ENCODE measurements at regions not wholly inside any gene's neighbourhood (a gene's known extent, or its start where the extent isn't known, plus 50 kb on each side); places are given as distances from the start of the nearest gene placed in this dataset.

DNA sequence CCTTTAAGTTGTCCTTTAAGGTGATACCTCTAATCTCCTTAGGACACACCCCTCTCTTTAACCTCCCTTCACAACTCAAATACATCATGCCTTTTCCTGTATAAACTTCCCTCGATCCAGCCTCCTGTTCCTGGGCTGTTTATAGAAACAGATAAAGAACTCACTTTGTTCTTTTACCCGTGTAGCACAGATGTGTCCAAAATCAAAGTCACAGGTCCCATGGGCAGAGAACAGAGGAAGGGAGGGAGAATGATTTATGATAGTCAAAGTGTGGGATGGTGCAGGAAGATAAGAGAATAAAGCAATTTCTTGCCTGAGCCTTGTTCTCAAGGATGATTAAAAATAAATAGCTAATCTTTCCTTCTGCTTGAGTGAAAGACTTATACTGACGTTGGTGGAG lies 50.3 kb upstream of the CABCOCO1 start:
- DNase-seq (ENCODE audit: low read depth), result no peak
- TF ChIP-seq, protein P1, sequence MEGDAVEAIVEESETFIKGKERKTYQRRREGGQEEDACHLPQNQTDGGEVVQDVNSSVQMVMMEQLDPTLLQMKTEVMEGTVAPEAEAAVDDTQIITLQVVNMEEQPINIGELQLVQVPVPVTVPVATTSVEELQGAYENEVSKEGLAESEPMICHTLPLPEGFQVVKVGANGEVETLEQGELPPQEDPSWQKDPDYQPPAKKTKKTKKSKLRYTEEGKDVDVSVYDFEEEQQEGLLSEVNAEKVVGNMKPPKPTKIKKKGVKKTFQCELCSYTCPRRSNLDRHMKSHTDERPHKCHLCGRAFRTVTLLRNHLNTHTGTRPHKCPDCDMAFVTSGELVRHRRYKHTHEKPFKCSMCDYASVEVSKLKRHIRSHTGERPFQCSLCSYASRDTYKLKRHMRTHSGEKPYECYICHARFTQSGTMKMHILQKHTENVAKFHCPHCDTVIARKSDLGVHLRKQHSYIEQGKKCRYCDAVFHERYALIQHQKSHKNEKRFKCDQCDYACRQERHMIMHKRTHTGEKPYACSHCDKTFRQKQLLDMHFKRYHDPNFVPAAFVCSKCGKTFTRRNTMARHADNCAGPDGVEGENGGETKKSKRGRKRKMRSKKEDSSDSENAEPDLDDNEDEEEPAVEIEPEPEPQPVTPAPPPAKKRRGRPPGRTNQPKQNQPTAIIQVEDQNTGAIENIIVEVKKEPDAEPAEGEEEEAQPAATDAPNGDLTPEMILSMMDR (IDR thresholded peaks at IDR 0.05; ENCODE audit: low read depth, low read length, missing control alignments), result no peak
- H3K4me3 ChIP-seq (ENCODE audit: low read depth, low read length), result no peak overlapping the region
- in situ Hi-C loops (cut with HindIII; ENCODE audit: low sequenced_read_pairs), result no loop called here

DNA sequence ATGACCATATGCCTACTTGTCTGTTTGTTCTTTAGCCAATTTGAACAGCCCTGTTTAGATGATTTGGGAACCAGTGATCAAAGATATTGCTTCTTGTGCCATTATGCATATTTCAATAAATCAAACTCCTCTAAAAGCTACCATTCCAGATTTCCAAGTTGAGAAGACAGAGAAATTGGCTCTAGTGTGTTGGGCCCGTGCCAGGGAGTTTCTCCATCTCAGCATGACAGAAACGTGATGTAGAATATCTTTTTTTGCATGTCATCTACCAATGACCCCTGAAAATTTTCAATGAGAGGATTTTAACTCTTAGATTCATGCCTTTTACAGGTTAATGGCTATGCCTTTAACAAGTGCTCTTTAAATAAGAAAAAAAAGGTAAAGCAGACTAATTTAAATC lies 50.7 kb upstream of the CABCOCO1 start:
- TF ChIP-seq, protein P1 (IDR thresholded peaks at IDR 0.05; ENCODE audit: low read depth, low read length, missing control alignments), result no peak
- in situ Hi-C loops (cut with HindIII; ENCODE audit: low sequenced_read_pairs), result no loop called here
- no peak overlapping the region for H3K4me3 ChIP-seq (ENCODE audit: low read depth, low read length)
- no peak for DNase-seq (ENCODE audit: low read depth)

GRCh38 chr10:61609701-61610100 lies 53.0 kb upstream of the CABCOCO1 start:
- in situ Hi-C loops (cut with HindIII; ENCODE audit: low sequenced_read_pairs), result no loop called here
- H3K4me3 ChIP-seq (ENCODE audit: low read depth, low read length), result no peak overlapping the region
- TF ChIP-seq, protein P1 (IDR thresholded peaks at IDR 0.05; ENCODE audit: low read depth, low read length, missing control alignments), result no peak
- DNase-seq (ENCODE audit: low read depth), result no peak

GRCh38 chr10:61608255-61609033 lies 54.3 kb upstream of the CABCOCO1 start:
- no peak overlapping the region for H3K4me3 ChIP-seq (ENCODE audit: low read depth, low read length)
- in situ Hi-C loops (cut with HindIII; ENCODE audit: low sequenced_read_pairs), result no loop called here
- no peak for DNase-seq (ENCODE audit: low read depth)
- TF ChIP-seq, protein P1 (IDR thresholded peaks at IDR 0.05; ENCODE audit: low read depth, low read length, missing control alignments), result no peak

DNA sequence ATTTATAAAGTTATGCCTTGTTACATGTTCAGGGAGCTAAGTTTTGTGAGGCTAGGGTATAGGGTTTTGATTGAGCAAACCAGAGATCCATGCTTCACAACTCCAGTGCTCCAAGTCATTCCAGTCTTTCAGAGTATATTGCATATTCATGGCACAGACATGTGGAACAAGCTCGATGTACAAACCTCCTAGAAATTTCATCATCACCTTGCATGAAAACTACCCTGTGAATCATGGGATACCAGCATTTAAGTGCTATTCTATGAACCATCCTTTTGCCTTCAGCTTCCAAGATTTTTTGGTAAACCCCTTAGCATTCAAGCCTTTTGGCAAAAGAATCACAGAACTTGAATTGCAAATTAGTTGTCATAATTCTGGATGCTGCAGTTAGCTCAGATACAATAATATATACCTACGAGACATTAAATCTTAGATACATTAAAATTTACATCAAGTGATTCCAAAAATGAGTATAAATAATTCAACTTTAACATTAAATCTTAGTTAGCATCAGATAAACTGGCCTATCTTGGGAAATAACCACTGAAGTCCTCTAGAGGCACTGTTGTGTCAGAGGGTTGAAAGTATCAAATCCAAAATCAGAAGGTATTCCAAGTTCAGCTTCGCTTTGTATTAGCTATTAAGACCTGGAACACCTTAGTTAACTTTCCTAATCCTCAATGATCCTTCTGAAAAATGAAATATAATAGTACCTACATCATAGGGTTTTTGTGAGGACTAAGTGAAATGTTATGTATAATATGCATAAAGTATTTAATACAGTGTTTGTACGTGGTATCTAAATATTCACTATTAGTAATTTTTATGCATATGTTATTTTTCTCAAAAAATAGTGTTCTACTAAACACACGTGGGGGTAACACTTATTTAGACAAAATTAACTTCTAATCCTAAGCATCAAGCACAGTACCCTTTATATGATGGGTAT lies 55.5 kb upstream of the CABCOCO1 start:
- DNase-seq (ENCODE audit: low read depth), result no peak
- H3K4me3 ChIP-seq (ENCODE audit: low read depth, low read length), result no peak overlapping the region
- in situ Hi-C loops (cut with HindIII; ENCODE audit: low sequenced_read_pairs), result no loop called here
- TF ChIP-seq, protein P1 (IDR thresholded peaks at IDR 0.05; ENCODE audit: low read depth, low read length, missing control alignments), result peak; percentile 43

DNA sequence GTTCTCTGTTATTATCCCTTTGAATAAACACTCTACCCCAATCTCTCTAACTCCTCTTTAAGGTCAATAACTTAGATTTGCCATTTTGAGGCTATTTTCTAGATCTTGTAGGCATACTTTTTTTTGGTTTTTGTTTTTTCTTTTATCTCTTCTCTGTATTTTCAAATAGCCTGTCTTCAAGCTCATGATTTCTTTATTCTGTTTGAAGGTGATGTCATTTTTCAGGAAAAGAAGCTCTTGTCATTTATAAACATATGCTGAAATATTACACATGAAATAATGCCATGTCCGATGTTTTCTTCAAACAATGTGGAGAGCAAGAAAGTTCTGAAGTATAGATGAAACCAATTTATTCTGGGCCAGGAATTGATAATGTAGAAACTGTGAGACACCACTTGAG lies 57.5 kb upstream of the CABCOCO1 start:
- DNase-seq (ENCODE audit: low read depth), result no peak
- in situ Hi-C loops (cut with HindIII; ENCODE audit: low sequenced_read_pairs), result no loop called here
- TF ChIP-seq, protein P1 (IDR thresholded peaks at IDR 0.05; ENCODE audit: low read depth, low read length, missing control alignments), result no peak
- H3K4me3 ChIP-seq (ENCODE audit: low read depth, low read length), result no peak overlapping the region

Data from astrocyte of the cerebellum (primary cell).